ENCODE measurements at regions not wholly inside any gene's neighbourhood (a gene's known extent, or its start where the extent isn't known, plus 50 kb on each side); places are given as distances from the start of the nearest gene placed in this dataset.

GRCh38 chr13:104320446-104320845 lies 1254.2 kb upstream of the SLC10A2 start:
- H3K79me2 ChIP-seq (ENCODE audit: insufficient read depth, low read length) = no peaks in the 10 kb centered on the region
- H4K20me1 ChIP-seq (ENCODE audit: insufficient read depth, low read length) = no peaks in the 10 kb centered on the region
- no peak overlapping the region for H3K4me3 ChIP-seq (ENCODE audit: low read depth, low read length, poor library complexity, severe bottlenecking)
- no peaks in the 10 kb centered on the region for H3F3A ChIP-seq (ENCODE audit: insufficient read depth, low read length)
- H3K27ac ChIP-seq (ENCODE audit: low read depth, low read length, poor library complexity, severe bottlenecking) = no peak overlapping the region
- TF ChIP-seq EZH2 (IDR thresholded peaks at IDR 0.05; ENCODE audit: borderline replicate concordance, low read length) = no peak
- no peak for TF ChIP-seq CTCF (IDR thresholded peaks at IDR 0.05; ENCODE audit: low read length)
- H3K27me3 ChIP-seq (ENCODE audit: insufficient read depth, low read length) = no peaks in the 10 kb centered on the region
- H3K9me2 ChIP-seq (ENCODE audit: low read depth, low read length) = no peaks in the 10 kb centered on the region
- no peak overlapping the region for H3K4me2 ChIP-seq (ENCODE audit: low read length)
- H3K4me1 ChIP-seq (ENCODE audit: insufficient read depth, low read length, severe bottlenecking) = no peaks in the 10 kb centered on the region
- no peaks in the 10 kb centered on the region for H3K9me3 ChIP-seq (ENCODE audit: low read length)
- no peak overlapping the region for H2AFZ ChIP-seq (ENCODE audit: low read length)
- no peaks in the 10 kb centered on the region for H3K36me3 ChIP-seq (ENCODE audit: insufficient read depth, low read length)
- no peak overlapping the region for H3K9ac ChIP-seq (ENCODE audit: low read length)

- TF ChIP-seq CTCF (IDR thresholded peaks at IDR 0.05; ENCODE audit: low read length) (no peak), EZH2 (IDR thresholded peaks at IDR 0.05; ENCODE audit: borderline replicate concordance, low read length) (no peak)
- Histone ChIP-seq H2AFZ (ENCODE audit: low read length) (no peak overlapping the region), H3K27ac (ENCODE audit: low read depth, low read length, poor library complexity, severe bottlenecking) (no peak overlapping the region)
These were observed 1251.9 kb upstream of the SLC10A2 start for GRCh38 chr13:104318121-104318520.

GRCh38 chr13:104315606-104316005 lies 1249.4 kb upstream of the SLC10A2 start:
- Histone ChIP-seq H3K4me1 (ENCODE audit: insufficient read depth, low read length, severe bottlenecking) (no peaks in the 10 kb centered on the region), H3K4me2 (ENCODE audit: low read length) (no peak overlapping the region), H3F3A (ENCODE audit: insufficient read depth, low read length) (no peaks in the 10 kb centered on the region), H3K27ac (ENCODE audit: low read depth, low read length, poor library complexity, severe bottlenecking) (no peak overlapping the region), H3K9me2 (ENCODE audit: low read depth, low read length) (no peaks in the 10 kb centered on the region), H3K36me3 (ENCODE audit: insufficient read depth, low read length) (no peaks in the 10 kb centered on the region), H3K9me3 (ENCODE audit: low read length) (no peaks in the 10 kb centered on the region), H3K79me2 (ENCODE audit: insufficient read depth, low read length) (no peaks in the 10 kb centered on the region), H3K9ac (ENCODE audit: low read length) (no peak overlapping the region), H3K4me3 (ENCODE audit: low read depth, low read length, poor library complexity, severe bottlenecking) (no peak overlapping the region), H2AFZ (ENCODE audit: low read length) (no peak overlapping the region), H4K20me1 (ENCODE audit: insufficient read depth, low read length) (no peaks in the 10 kb centered on the region), H3K27me3 (ENCODE audit: insufficient read depth, low read length) (no peaks in the 10 kb centered on the region)
- TF ChIP-seq CTCF (IDR thresholded peaks at IDR 0.05; ENCODE audit: low read length) (no peak), EZH2 (IDR thresholded peaks at IDR 0.05; ENCODE audit: borderline replicate concordance, low read length) (no peak)

More at GRCh38 chr13:104318121-104318520, 1251.9 kb upstream of the SLC10A2 start:
- no peak overlapping the region for H3K4me3 ChIP-seq (ENCODE audit: low read depth, low read length, poor library complexity, severe bottlenecking)
- H3K79me2 ChIP-seq (ENCODE audit: insufficient read depth, low read length) = no peaks in the 10 kb centered on the region
- no peaks in the 10 kb centered on the region for H3K9me2 ChIP-seq (ENCODE audit: low read depth, low read length)
- no peaks in the 10 kb centered on the region for H3K9me3 ChIP-seq (ENCODE audit: low read length)
- H3K9ac ChIP-seq (ENCODE audit: low read length) = no peak overlapping the region
- H3K36me3 ChIP-seq (ENCODE audit: insufficient read depth, low read length) = no peaks in the 10 kb centered on the region
- no peaks in the 10 kb centered on the region for H4K20me1 ChIP-seq (ENCODE audit: insufficient read depth, low read length)
- no peaks in the 10 kb centered on the region for H3K4me1 ChIP-seq (ENCODE audit: insufficient read depth, low read length, severe bottlenecking)
- no peaks in the 10 kb centered on the region for H3F3A ChIP-seq (ENCODE audit: insufficient read depth, low read length)
- H3K27me3 ChIP-seq (ENCODE audit: insufficient read depth, low read length) = no peaks in the 10 kb centered on the region
- no peak overlapping the region for H3K4me2 ChIP-seq (ENCODE audit: low read length)
